GM23248 (cell line): ENCODE measurements at regions not wholly inside any gene's neighbourhood (a gene's known extent, or its start where the extent isn't known, plus 50 kb on each side); places are given as distances from the start of the nearest gene placed in this dataset.

Experiments used
- DNase-seq: peaks from one replicate; pipeline ENCODE4 v3.0.0-alpha.2; 2015
- H2AFZ ChIP-seq: fragments of 200-600 bp; sonication (generic); 2 replicates; pipeline ENCODE4 v1.6.1; 2016; ENCODE audit warnings: antibody characterized with exemption
- H3F3A ChIP-seq: fragments of 200-600 bp; sonication (generic); 2 replicates; pipeline ENCODE4 v1.6.1; 2016; ENCODE audit warnings: mild to moderate bottlenecking, antibody characterized with exemption, mixed run types; ENCODE audit not compliant: insufficient read depth
- H3K27ac ChIP-seq: fragments of 200-600 bp; sonication (generic); 2 replicates; pipeline ENCODE4 v1.5.1; 2016; ENCODE audit warnings: mild to moderate bottlenecking
- H3K27me3 ChIP-seq: fragments of 200-600 bp; sonication (generic); replicated peaks from 2 replicates; pipeline ENCODE4 v1.6.1; 2016; ENCODE audit warnings: mild to moderate bottlenecking; ENCODE audit not compliant: insufficient read depth
- H3K36me3 ChIP-seq: fragments of 200-600 bp; sonication (generic); 2 replicates; pipeline ENCODE4 v1.6.1; 2016; ENCODE audit warnings: low read depth, mild to moderate bottlenecking
- H3K4me1 ChIP-seq: fragments of 200-600 bp; sonication (generic); 2 replicates; pipeline ENCODE4 v1.6.1; 2016; ENCODE audit warnings: mild to moderate bottlenecking; ENCODE audit not compliant: insufficient read depth
- H3K4me2 ChIP-seq: fragments of 200-600 bp; sonication (generic); one replicate; pipeline ENCODE4 v1.6.1; 2016; ENCODE audit warnings: mild to moderate bottlenecking; ENCODE audit not compliant: unreplicated experiment
- H3K4me3 ChIP-seq: fragments of 200-600 bp; sonication (generic); 2 replicates; pipeline ENCODE4 v1.5.1; 2016; ENCODE audit warnings: mild to moderate bottlenecking
- H3K79me2 ChIP-seq: fragments of 200-600 bp; sonication (generic); 2 replicates; pipeline ENCODE4 v1.6.1; 2016; ENCODE audit warnings: mild to moderate bottlenecking; ENCODE audit not compliant: insufficient read depth
- H3K9ac ChIP-seq: fragments of 200-600 bp; sonication (generic); 2 replicates; pipeline ENCODE4 v1.6.1; 2016; ENCODE audit warnings: mild to moderate bottlenecking
- H3K9me2 ChIP-seq: fragments of 200-600 bp; sonication (generic); 2 replicates; pipeline ENCODE4 v1.6.1; 2016; ENCODE audit warnings: mixed run types, mild to moderate bottlenecking, moderate library complexity; ENCODE audit not compliant: insufficient read depth
- H3K9me3 ChIP-seq: fragments of 200-600 bp; sonication (generic); one replicate; pipeline ENCODE4 v1.6.1; 2017; ENCODE audit warnings: low read depth
- H4K20me1 ChIP-seq: fragments of 200-600 bp; sonication (generic); 2 replicates; pipeline ENCODE4 v1.6.0; 2016; ENCODE audit not compliant: insufficient read depth
- EZH2 ChIP-seq: fragments of 200-600 bp; sonication (generic); IDR thresholded peaks from 2 replicates; pipeline ENCODE4 v1.6.1; 2018; ENCODE audit warnings: antibody characterized with exemption, mild to moderate bottlenecking; ENCODE audit not compliant: insufficient read depth, poor library complexity, severe bottlenecking
- EZH2phosphoT487 ChIP-seq: fragments of 200-600 bp; sonication (generic); IDR thresholded peaks from 2 replicates; pipeline ENCODE4 v1.6.1; 2018; ENCODE audit warnings: antibody characterized with exemption, moderate library complexity, mild to moderate bottlenecking, low read depth; ENCODE audit not compliant: insufficient read depth
- WGBS, 2 experiments: methylation state at CpG; one replicate each; pipeline ENCODE4 v1.1.6; 2015 to 2017; ENCODE audit warnings: low lambda C conversion rate in 2 of 2, low coverage in 1 of 2; ENCODE audit errors: missing lambda C conversion rate in 2 of 2; 5-methylcytosine and 5-hydroxymethylcytosine counted together
- in situ Hi-C: fragments of 300-500 bp; cut with MboI; formaldehyde crosslinking; loops from 2 replicates; pipeline ENCODE4 v1.15.0; 2020

DNA sequence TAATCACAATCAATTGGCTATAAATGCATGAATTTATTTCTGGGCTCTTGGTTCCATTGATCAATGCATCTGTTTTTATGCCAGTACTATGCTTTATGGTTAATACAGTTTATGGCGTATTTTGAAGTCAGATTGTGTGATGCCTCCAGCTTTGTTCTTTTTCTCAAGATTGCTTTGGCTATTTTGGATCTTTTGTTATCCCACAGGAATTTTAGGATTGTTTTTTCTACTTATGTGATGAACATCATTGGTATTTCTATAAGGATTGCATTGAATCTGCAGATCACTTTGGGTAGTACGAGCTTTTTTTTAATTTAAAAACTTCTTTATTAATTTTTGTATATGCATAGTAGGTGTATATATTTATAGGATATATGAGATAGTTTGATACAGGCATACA, 338.7 kb upstream of the IGFBP7 start:
- H3K9ac ChIP-seq, result no peak overlapping the region
- 3 to 15% methylated on average over 2 of the region's 2 CpGs for WGBS, 2 experiments
- in situ Hi-C loops, result no loop called here

DNA sequence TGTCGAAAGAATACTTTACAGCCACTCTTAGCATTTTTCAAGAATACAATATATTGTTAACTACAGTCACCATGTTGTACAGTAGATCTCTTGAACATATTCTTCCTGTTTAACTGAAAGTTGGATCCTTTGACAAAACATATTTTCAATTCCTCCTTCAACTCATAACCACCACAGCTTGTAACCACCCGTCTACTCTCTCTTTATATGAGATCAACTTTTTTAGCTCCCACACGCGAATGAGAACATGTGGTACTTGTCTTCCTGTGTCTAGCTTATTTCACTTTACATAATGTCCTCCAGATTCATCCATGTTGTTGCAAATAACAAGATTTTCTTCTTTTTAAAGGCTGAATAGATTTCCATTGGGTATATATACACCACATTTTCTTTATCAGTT, 338.3 kb upstream of the IGFBP7 start:
- Histone ChIP-seq H3K9ac (no peak overlapping the region), H3K27ac (no peak overlapping the region), H3K9me3 (no peaks in the 10 kb centered on the region), H2AFZ (no peak overlapping the region), H3K4me1 (no peaks in the 10 kb centered on the region), H3K4me2 (no peak overlapping the region), H3K9me2 (no peaks in the 10 kb centered on the region), H4K20me1 (no peaks in the 10 kb centered on the region), H3K79me2 (no peaks in the 10 kb centered on the region), H3F3A (no peaks in the 10 kb centered on the region), H3K4me3 (no peak overlapping the region), H3K36me3 (no peaks in the 10 kb centered on the region), H3K27me3 (peaks cover 9% of the 10 kb centered on the region)
- in situ Hi-C loops, result no loop called here
- 11 to 19% methylated on average over 4 of the region's 4 CpGs for WGBS, 2 experiments
- no peak for TF ChIP-seq EZH2phosphoT487
- no peak for TF ChIP-seq EZH2
- no peak for DNase-seq

More for the DNA sequence above, 338.7 kb upstream of the IGFBP7 start:
- H3K4me1 ChIP-seq, result no peaks in the 10 kb centered on the region
- DNase-seq, result no peak
- no peaks in the 10 kb centered on the region for H3K9me2 ChIP-seq
- H3K79me2 ChIP-seq, result no peaks in the 10 kb centered on the region
- H3K27ac ChIP-seq, result no peak overlapping the region
- H4K20me1 ChIP-seq, result no peaks in the 10 kb centered on the region
- no peak overlapping the region for H3K4me3 ChIP-seq
- H3K36me3 ChIP-seq, result no peaks in the 10 kb centered on the region
- TF ChIP-seq EZH2, result no peak
- TF ChIP-seq EZH2phosphoT487, result no peak
- H3F3A ChIP-seq, result no peaks in the 10 kb centered on the region
- H3K27me3 ChIP-seq, result peaks cover 9% of the 10 kb centered on the region
- no peak overlapping the region for H3K4me2 ChIP-seq
- H3K9me3 ChIP-seq, result no peaks in the 10 kb centered on the region
- H2AFZ ChIP-seq, result no peak overlapping the region

DNA sequence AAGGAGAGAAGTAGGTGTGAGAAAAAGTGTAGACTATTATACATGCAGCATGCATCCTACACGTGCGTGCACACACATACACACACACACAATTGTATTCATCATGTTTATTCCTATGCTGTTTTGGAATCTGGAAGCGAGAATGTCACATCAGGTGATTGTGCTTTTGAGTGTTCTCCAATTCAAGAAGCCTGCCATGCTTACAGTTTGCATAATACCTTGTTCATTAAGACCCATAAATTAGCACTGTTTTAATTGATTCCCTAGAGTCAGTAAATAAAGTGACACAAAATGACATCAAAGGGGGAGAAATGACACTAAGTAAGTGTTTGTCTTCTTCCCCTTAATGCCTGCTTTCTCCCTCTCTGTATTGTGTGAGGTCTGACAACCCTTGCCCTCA, 336.1 kb upstream of the IGFBP7 start:
- H3K4me3 ChIP-seq, result no peak overlapping the region
- no peak overlapping the region for H3K27ac ChIP-seq
- no peaks in the 10 kb centered on the region for H4K20me1 ChIP-seq
- in situ Hi-C loops, result no loop called here
- WGBS, 2 experiments, result 39 to 40% methylated on average over 3 of the region's 3 CpGs
- no peaks in the 10 kb centered on the region for H3K9me3 ChIP-seq
- no peaks in the 10 kb centered on the region for H3K79me2 ChIP-seq
- H3F3A ChIP-seq, result no peaks in the 10 kb centered on the region
- H3K27me3 ChIP-seq, result peaks cover 23% of the 10 kb centered on the region
- H3K36me3 ChIP-seq, result no peaks in the 10 kb centered on the region
- H3K9me2 ChIP-seq, result no peaks in the 10 kb centered on the region
- H2AFZ ChIP-seq, result no peak overlapping the region
- TF ChIP-seq EZH2 (no peak), EZH2phosphoT487 (no peak)
- no peaks in the 10 kb centered on the region for H3K4me1 ChIP-seq
- H3K4me2 ChIP-seq, result no peak overlapping the region
- DNase-seq, result no peak
- no peak overlapping the region for H3K9ac ChIP-seq

DNA sequence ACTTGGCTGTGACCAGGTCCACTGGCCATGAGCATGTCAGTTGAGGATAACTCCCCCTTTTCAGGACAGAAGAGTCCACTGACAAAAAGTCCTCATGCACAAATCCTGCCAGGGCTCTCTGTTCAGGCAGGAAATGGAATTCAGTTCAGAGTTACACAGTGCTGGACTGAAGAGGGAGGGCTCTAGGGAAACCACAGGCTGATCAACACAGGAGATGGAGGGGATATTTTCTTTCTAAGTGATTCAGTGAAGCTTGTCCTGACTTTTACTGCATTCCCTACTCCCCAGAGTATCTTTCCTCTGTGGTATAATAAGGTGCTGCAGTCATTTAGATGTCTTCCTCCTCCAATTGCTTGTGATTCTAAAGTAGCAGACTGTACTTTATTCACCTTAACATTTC, 335.5 kb upstream of the IGFBP7 start:
- in situ Hi-C loops, result no loop called here
- H3F3A ChIP-seq, result no peaks in the 10 kb centered on the region
- H3K36me3 ChIP-seq, result no peaks in the 10 kb centered on the region
- no peak overlapping the region for H3K9ac ChIP-seq
- H3K27ac ChIP-seq, result no peak overlapping the region
- no peaks in the 10 kb centered on the region for H3K4me1 ChIP-seq
- H2AFZ ChIP-seq, result no peak overlapping the region
- TF ChIP-seq EZH2phosphoT487 (no peak), EZH2 (no peak)
- no peaks in the 10 kb centered on the region for H3K9me2 ChIP-seq
- DNase-seq, result no peak
- H3K4me2 ChIP-seq, result no peak overlapping the region
- no peaks in the 10 kb centered on the region for H4K20me1 ChIP-seq
- H3K4me3 ChIP-seq, result no peak overlapping the region
- H3K79me2 ChIP-seq, result no peaks in the 10 kb centered on the region
- H3K9me3 ChIP-seq, result no peaks in the 10 kb centered on the region
- H3K27me3 ChIP-seq, result peaks cover 24% of the 10 kb centered on the region

DNA sequence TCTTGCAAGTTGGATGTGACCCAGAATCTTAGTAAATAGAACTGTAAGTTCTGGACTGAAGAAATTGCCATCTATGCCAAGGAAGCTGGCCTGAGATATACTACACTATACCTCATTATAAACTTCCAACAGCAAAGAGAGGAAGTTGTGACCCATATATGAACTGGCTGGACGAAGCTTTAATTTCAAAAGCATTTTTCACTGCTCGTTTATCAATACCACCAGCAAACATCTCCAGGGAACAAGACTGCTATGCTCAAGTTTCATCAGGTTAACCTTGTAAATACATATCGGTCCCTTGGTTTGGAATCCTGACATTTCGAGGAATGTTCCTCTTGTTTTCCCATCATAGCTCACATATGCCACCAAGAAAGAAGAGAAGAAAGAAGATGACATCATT, 334.5 kb upstream of the IGFBP7 start:
- Histone ChIP-seq H4K20me1 (no peaks in the 10 kb centered on the region), H3K27ac (no peak overlapping the region), H3K27me3 (peaks cover 24% of the 10 kb centered on the region), H3K79me2 (no peaks in the 10 kb centered on the region), H3K9ac (no peak overlapping the region), H3K9me2 (no peaks in the 10 kb centered on the region), H3K4me1 (no peaks in the 10 kb centered on the region), H3K4me2 (no peak overlapping the region), H3F3A (no peaks in the 10 kb centered on the region), H3K9me3 (no peaks in the 10 kb centered on the region), H2AFZ (no peak overlapping the region), H3K36me3 (no peaks in the 10 kb centered on the region), H3K4me3 (no peak overlapping the region)
- no peak for DNase-seq
- in situ Hi-C loops, result no loop called here
- TF ChIP-seq EZH2phosphoT487 (no peak), EZH2 (no peak)
- WGBS, 2 experiments, result 14 to 17% methylated on average over 4 of the region's 4 CpGs
